Fibroblast of lung (primary cell): ENCODE measurements at regions not wholly inside any gene's neighbourhood (a gene's known extent, or its start where the extent isn't known, plus 50 kb on each side); places are given as distances from the start of the nearest gene placed in this dataset.

Experiments
- DNase-seq, 2 donors: peaks; one replicate each; pipeline versions ENCODE4 v3.0.0 to v3.0.0-alpha.2; 2010; ENCODE audit warnings: low read depth in 2 of 2
- H2AFZ ChIP-seq: 2 replicates; pipeline ENCODE4 v1.5.1; 2012; ENCODE audit warnings: low read length, control low read depth, inconsistent platforms
- H3K27ac ChIP-seq: 2 replicates; pipeline ENCODE4 v1.5.1; 2011; ENCODE audit warnings: low read length, control low read depth; ENCODE audit not compliant: insufficient read depth
- H3K27me3 ChIP-seq: 2 replicates; pipeline ENCODE4 v1.5.1; 2011; ENCODE audit warnings: mild to moderate bottlenecking, low read length; ENCODE audit not compliant: control insufficient read depth, insufficient read depth
- H3K36me3 ChIP-seq: 2 replicates; pipeline ENCODE4 v1.5.1; 2011; ENCODE audit warnings: low read length; ENCODE audit not compliant: control insufficient read depth, insufficient read depth
- H3K4me1 ChIP-seq: 2 replicates; pipeline ENCODE4 v1.5.1; 2011; ENCODE audit warnings: low read length; ENCODE audit not compliant: control insufficient read depth, insufficient read depth; ENCODE audit errors: extremely low read depth
- H3K4me2 ChIP-seq: 2 replicates; pipeline ENCODE4 v1.5.1; 2011; ENCODE audit warnings: low read length, control low read depth; ENCODE audit not compliant: insufficient read depth; ENCODE audit errors: extremely low read depth
- H3K4me3 ChIP-seq, 4 experiments: fragments of 200-600 bp in 1 of 4; sonication (generic) in 1 of 4; replicated peaks in 1 of 4; 2 replicates each; pipeline ENCODE4 v1.5.1; 2011 to 2016; ENCODE audit warnings: low read length in 4 of 4, low read depth in 3 of 4, mild to moderate bottlenecking in 3 of 4, control low read depth in 2 of 4, inconsistent platforms in 1 of 4, mixed read lengths in 1 of 4; ENCODE audit not compliant: insufficient read depth in 1 of 4; ENCODE audit errors: control extremely low read depth in 1 of 4
- H3K79me2 ChIP-seq: 2 replicates; pipeline ENCODE4 v1.5.1; 2012; ENCODE audit warnings: mild to moderate bottlenecking, low read length, inconsistent platforms; ENCODE audit not compliant: control insufficient read depth, insufficient read depth
- H3K9ac ChIP-seq: 2 replicates; pipeline ENCODE4 v1.5.1; 2011; ENCODE audit warnings: mild to moderate bottlenecking, low read length, control low read depth; ENCODE audit not compliant: insufficient read depth
- H3K9me3 ChIP-seq: 2 replicates; pipeline ENCODE4 v1.5.1; 2012; ENCODE audit warnings: low read depth, low read length; ENCODE audit not compliant: control insufficient read depth, insufficient read depth
- H4K20me1 ChIP-seq: 2 replicates; pipeline ENCODE4 v1.5.1; 2011; ENCODE audit warnings: low read length; ENCODE audit not compliant: control insufficient read depth, insufficient read depth; ENCODE audit errors: extremely low read depth
- CTCF ChIP-seq, 2 donors: IDR thresholded peaks in 1 of 2; conservative IDR thresholded peaks in 1 of 2; 1 replicate in 1 of 2; 2 replicates in 1 of 2; pipeline ENCODE4 v1.5.1; 2011 to 2012; ENCODE audit warnings: low read length in 2 of 2, control low read depth in 1 of 2, inconsistent platforms in 1 of 2, low read depth in 1 of 2, mild to moderate bottlenecking in 1 of 2
- EZH2 ChIP-seq: IDR thresholded peaks from 2 replicates; pipeline ENCODE4 v1.5.1; 2012; ENCODE audit warnings: low read length, control low read depth, mild to moderate bottlenecking; ENCODE audit errors: missing control alignments

GRCh38 chr10:30247704-30248103 lies 101.4 kb downstream of the MTPAP start:
- Histone ChIP-seq H3K4me2 (no peak overlapping the region), H2AFZ (no peak overlapping the region), H3K4me1 (no peaks in the 10 kb centered on the region), H3K79me2 (no peaks in the 10 kb centered on the region), H3K27ac (no peak overlapping the region), H3K4me3 (no peak overlapping the region), H3K27me3 (no peaks in the 10 kb centered on the region), H3K36me3 (no peaks in the 10 kb centered on the region), H3K9me3 (no peaks in the 10 kb centered on the region), H3K9ac (no peak overlapping the region), H4K20me1 (no peaks in the 10 kb centered on the region)
- TF ChIP-seq CTCF (conservative IDR thresholded peaks at IDR 0.05 in 1 of 2, IDR thresholded peaks at IDR 0.05 in 1 of 2; ENCODE audit: low read depth in 1 of 2, low read length in 2 of 2) (no peak), EZH2 (no peak)
- no peak for DNase-seq

GRCh38 chr10:30241422-30242110 lies 107.5 kb downstream of the MTPAP start:
- TF ChIP-seq CTCF (conservative IDR thresholded peaks at IDR 0.05 in 1 of 2, IDR thresholded peaks at IDR 0.05 in 1 of 2; ENCODE audit: low read depth in 1 of 2, low read length in 2 of 2), result no peak
- no peak for TF ChIP-seq EZH2
- H3K4me1 ChIP-seq, result no peaks in the 10 kb centered on the region

GRCh38 chr10:30238836-30239235 lies 110.2 kb downstream of the MTPAP start:
- H3K36me3 ChIP-seq, result no peaks in the 10 kb centered on the region
- no peaks in the 10 kb centered on the region for H3K27me3 ChIP-seq
- H3K79me2 ChIP-seq, result no peaks in the 10 kb centered on the region
- no peaks in the 10 kb centered on the region for H4K20me1 ChIP-seq
- H3K4me1 ChIP-seq, result no peaks in the 10 kb centered on the region
- H2AFZ ChIP-seq, result no peak overlapping the region
- H3K9ac ChIP-seq, result no peak overlapping the region
- no peak overlapping the region for H3K4me3 ChIP-seq
- DNase-seq, result no peak
- TF ChIP-seq EZH2, result no peak
- TF ChIP-seq CTCF (conservative IDR thresholded peaks at IDR 0.05 in 1 of 2, IDR thresholded peaks at IDR 0.05 in 1 of 2; ENCODE audit: low read depth in 1 of 2, low read length in 2 of 2), result no peak
- no peaks in the 10 kb centered on the region for H3K9me3 ChIP-seq
- no peak overlapping the region for H3K27ac ChIP-seq
- H3K4me2 ChIP-seq, result no peak overlapping the region

More at GRCh38 chr10:30241422-30242110, 107.5 kb downstream of the MTPAP start:
- no peak for DNase-seq
- Histone ChIP-seq H2AFZ (no peak overlapping the region), H3K27me3 (no peaks in the 10 kb centered on the region), H4K20me1 (no peaks in the 10 kb centered on the region), H3K4me2 (no peak overlapping the region), H3K9ac (no peak overlapping the region), H3K27ac (no peak overlapping the region), H3K4me3 (no peak overlapping the region), H3K79me2 (no peaks in the 10 kb centered on the region), H3K36me3 (no peaks in the 10 kb centered on the region), H3K9me3 (no peaks in the 10 kb centered on the region)
